ENCODE measurements at regions not wholly inside any gene's neighbourhood (a gene's known extent, or its start where the extent isn't known, plus 50 kb on each side); places are given as distances from the start of the nearest gene placed in this dataset.

GRCh38 chr7:145753004-145753403, 363.6 kb upstream of the CNTNAP2 start:
- TF ChIP-seq, protein P1, sequence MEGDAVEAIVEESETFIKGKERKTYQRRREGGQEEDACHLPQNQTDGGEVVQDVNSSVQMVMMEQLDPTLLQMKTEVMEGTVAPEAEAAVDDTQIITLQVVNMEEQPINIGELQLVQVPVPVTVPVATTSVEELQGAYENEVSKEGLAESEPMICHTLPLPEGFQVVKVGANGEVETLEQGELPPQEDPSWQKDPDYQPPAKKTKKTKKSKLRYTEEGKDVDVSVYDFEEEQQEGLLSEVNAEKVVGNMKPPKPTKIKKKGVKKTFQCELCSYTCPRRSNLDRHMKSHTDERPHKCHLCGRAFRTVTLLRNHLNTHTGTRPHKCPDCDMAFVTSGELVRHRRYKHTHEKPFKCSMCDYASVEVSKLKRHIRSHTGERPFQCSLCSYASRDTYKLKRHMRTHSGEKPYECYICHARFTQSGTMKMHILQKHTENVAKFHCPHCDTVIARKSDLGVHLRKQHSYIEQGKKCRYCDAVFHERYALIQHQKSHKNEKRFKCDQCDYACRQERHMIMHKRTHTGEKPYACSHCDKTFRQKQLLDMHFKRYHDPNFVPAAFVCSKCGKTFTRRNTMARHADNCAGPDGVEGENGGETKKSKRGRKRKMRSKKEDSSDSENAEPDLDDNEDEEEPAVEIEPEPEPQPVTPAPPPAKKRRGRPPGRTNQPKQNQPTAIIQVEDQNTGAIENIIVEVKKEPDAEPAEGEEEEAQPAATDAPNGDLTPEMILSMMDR (IDR thresholded peaks at IDR 0.05), result no peak
- TF ChIP-seq POLR2A (IDR thresholded peaks at IDR 0.05), result no peak
